ENCODE measurements at regions not wholly inside any gene's neighbourhood (a gene's known extent, or its start where the extent isn't known, plus 50 kb on each side); places are given as distances from the start of the nearest gene placed in this dataset.

GRCh38 chr2:64730551-64731262 is 77.0 kb upstream of the SERTAD2 start (continued):
- TF ChIP-seq ZNF18 (tag by site-specific recombination; IDR thresholded peaks at IDR 0.05) (0 out of 2 replicates have a peak, but pooled peaks have one; percentile 15), ZNF768 (tag by site-specific recombination; IDR thresholded peaks at IDR 0.05) (no peak), ZSCAN5A (tag by site-specific recombination; IDR thresholded peaks at IDR 0.05) (no peak), SP3 (tag by site-specific recombination; IDR thresholded peaks at IDR 0.05) (peak; percentile 34; the same call in 1 of the 2 replicates), ZNF521 (tag by site-specific recombination; IDR thresholded peaks at IDR 0.05) (no peak), OVOL3 (tag by site-specific recombination; IDR thresholded peaks at IDR 0.05) (peak; percentile 64; the same call in 1 of the 2 replicates), ZNF302 (tag by site-specific recombination; IDR thresholded peaks at IDR 0.05; ENCODE audit: low read depth) (no peak), ZNF654 (tag by site-specific recombination; IDR thresholded peaks at IDR 0.05; ENCODE audit: low read depth) (no peak), GLI4 (tag by site-specific recombination; IDR thresholded peaks at IDR 0.05) (no peak), HOXC10 (CRISPR knock-in tag; IDR thresholded peaks at IDR 0.05) (no peak), SCRT1 (tag by site-specific recombination; IDR thresholded peaks at IDR 0.05; ENCODE audit: borderline replicate concordance) (no peak), PATZ1 (tag by site-specific recombination; IDR thresholded peaks at IDR 0.05) (no peak), ATF2 (tag by site-specific recombination; IDR thresholded peaks at IDR 0.05; ENCODE audit: low read depth) (peak; percentile 95), ZNF837 (tag by site-specific recombination; IDR thresholded peaks at IDR 0.05) (no peak), ZNF248 (tag by site-specific recombination; IDR thresholded peaks at IDR 0.05) (no peak), ZNF19 (tag by site-specific recombination; IDR thresholded peaks at IDR 0.05; ENCODE audit: low read depth) (no peak), ZNF274 (IDR thresholded peaks at IDR 0.05; ENCODE audit: low read length) (no peak), ZNF274 (tag by site-specific recombination; IDR thresholded peaks at IDR 0.05; ENCODE audit: borderline replicate concordance) (no peak), ZNF670 (tag by site-specific recombination; IDR thresholded peaks at IDR 0.05; ENCODE audit: low read depth) (no peak), YY2 (tag by site-specific recombination; IDR thresholded peaks at IDR 0.05) (no peak), GLIS1 (tag by site-specific recombination; IDR thresholded peaks at IDR 0.05) (peak; percentile 72), ZNF211 (tag by site-specific recombination; IDR thresholded peaks at IDR 0.05; ENCODE audit: low read depth) (no peak), ZNF138 (tag by site-specific recombination; IDR thresholded peaks at IDR 0.05; ENCODE audit: borderline replicate concordance) (no peak), ZNF140 (tag by site-specific recombination; IDR thresholded peaks at IDR 0.05) (no peak), MZF1 (tag by site-specific recombination; IDR thresholded peaks at IDR 0.05; ENCODE audit: borderline replicate concordance) (no peak), ZEB2 (tag by site-specific recombination; IDR thresholded peaks at IDR 0.05) (peak; percentile 95), ZNF571 (tag by site-specific recombination; IDR thresholded peaks at IDR 0.05) (no peak), PBX3 (CRISPR knock-in tag; IDR thresholded peaks at IDR 0.05) (no peak), SCRT2 (tag by site-specific recombination; IDR thresholded peaks at IDR 0.05) (0 out of 2 replicates have a peak, but pooled peaks have one; percentile 16), ZSCAN30 (tag by site-specific recombination; IDR thresholded peaks at IDR 0.05) (peak; percentile 84)

All from HEK293 (cell line).